Activated T-helper 9 cell treated with anti-CD3 and anti-CD28 coated beads, Interleukin-2, amount 50 U/mL, for 16 hours (primary cell): ENCODE measurements at regions not wholly inside any gene's neighbourhood (a gene's known extent, or its start where the extent isn't known, plus 50 kb on each side); places are given as distances from the start of the nearest gene placed in this dataset.
"Not testable (repeated sequence)": the region's sequence is repeated elsewhere in the genome, so short reads cannot be mapped to it uniquely, and the experiment has no call there.

ENCODE experiments used
- DNase-seq: peaks from one replicate; pipeline ENCODE4 v3.0.0-alpha.2; 2020; ENCODE audit warnings: low read depth

DNA sequence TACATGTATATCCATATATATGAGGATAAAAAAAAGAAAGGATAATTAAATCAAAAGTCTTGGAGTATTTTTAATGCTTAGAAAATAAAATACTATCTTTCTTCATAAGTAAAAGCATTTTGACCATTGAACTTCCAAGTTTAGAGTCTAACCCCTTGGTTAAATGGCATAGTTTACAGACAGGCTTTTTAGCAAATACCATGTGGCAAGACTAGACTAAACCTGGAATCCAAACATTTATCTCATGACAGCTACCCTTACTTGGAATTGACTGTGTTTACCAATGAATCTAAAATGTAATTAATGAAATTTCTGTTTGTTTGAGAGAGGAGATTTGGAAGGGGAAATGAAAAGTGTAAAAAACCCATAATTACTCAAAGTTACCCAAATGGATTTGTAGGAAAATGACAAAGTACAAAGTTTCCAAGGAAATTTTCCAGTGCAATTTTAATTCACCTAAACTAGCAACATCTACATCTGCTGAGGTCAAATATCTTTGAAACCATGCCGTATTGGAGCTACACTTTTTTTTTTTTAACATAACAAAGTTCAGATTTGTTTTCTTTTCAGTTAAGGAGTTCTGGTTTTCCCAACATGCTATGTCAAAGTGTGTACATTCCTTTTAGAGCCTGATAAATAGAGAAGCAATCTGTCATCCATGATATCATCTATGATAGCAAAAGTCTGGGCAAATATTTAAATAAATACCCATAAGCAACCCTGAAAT is 272.1 kb upstream of the DAB2 start:
- DNase-seq, result no peak

DNA sequence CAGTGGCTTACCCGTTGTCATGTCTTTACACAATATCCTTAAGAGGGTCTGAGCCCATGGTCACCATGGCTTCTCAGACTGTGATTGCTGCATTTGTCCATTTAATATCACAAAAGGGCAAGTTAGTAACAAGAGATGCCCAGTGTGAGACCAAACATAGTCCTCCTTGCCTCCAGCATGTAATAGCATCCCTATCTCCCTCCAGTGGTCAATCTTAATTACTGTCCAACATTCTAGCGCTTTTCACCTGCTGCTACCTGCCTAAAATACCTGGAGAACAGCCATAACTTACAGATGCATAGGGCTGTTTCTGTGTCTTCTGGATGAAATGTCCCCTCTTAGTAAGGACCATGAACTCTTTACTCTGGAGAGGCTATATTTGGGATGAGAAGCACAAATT is 267.2 kb upstream of the DAB2 start:
- DNase-seq, result no peak

DNA sequence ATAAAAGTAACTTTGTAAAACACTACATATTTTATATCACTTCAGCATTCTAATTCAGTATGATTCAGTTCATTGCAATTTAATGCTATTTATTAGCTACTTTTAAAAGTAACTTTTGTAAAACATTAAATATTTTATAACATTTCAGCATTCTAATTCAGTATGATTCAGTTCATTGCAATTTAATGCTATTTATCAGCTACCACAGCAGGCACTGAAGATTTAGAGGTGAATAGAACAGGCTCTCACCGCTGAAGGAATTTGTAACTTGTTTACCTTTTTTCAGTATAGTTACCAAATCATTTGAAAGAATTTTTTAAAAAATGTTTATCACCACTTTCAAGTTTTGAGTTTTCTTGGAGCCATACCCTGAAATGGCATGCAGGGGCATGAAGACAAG is 266.4 kb upstream of the DAB2 start:
- DNase-seq, result no peak

DNA sequence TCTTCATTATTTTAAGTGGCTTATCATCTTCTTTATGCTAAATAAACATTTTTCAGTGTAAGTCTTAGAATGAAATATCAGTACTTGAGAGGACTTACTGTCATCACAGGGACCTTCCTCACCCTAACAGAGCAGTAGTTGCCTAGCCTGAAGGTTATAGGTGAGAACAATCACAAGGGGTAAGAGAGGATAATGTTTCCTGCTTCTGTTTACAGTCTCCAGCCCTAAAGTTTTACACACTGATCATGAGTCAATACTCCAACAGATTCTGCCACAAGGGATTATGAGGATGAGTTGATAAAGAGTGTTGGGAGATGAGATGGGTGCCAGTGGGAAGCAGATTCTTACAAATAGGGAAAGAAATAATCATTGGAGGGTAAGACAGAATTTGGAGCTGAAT is 265.1 kb upstream of the DAB2 start:
- DNase-seq, result no peak

DNA sequence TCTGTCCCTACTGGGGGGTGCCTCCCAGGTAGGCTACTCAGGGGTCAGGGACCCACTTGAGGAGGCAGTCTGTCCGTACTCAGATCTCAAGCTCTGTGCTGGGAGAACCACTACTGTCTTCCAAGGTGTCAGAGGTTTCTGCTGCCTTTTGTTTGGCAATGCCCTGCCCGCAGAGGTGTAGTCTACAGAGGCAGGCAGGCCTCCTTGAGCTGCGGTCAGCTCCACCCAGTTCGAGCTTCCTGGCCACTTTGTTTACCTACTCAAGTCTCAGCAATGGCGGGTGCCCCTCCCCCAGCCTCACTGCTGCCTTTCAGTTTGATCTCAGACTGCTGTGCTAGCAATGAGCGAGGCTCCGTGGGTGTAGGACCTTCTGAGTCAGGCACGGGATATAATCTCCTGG is 263.1 kb upstream of the DAB2 start:
- DNase-seq, result not testable (repeated sequence)

DNA sequence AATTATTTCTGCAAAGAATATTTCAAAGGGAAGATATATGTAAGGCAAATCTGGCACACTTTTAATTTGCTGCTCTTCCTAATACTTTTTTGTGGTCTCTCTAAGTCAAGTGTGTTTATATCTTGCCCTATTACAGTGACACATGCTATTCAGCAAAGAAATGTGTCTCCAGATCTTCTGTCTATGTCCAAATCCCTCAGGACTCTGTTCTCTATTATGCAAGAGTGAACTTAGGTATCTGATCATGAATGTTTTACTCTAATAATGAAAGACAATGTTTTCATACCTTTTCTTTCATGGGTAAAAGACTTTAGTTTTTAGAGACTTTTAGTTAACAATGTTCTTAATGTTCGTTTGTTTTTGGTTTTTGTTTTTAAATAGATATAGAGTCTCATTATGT is 255.4 kb upstream of the DAB2 start:
- DNase-seq, result no peak

DNA sequence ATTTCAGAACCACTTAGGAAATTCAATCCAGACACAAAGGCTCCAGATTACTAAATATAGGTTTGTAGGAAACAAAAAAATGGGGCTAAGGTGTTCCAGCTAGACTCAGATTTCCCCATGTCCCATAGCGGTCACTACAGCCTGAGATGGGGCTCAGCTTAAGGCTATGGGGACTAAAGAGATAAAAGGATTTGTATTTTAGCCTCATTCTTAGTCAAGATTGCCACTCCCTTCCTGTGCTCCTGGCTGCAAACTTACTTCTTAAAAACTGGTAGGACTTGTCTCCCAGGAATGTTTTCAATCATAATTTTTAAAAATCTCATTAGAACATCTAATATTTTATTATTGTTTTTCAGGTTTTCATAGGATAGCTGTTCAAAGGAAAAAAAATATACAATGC is 253.8 kb upstream of the DAB2 start:
- no peak for DNase-seq

DNA sequence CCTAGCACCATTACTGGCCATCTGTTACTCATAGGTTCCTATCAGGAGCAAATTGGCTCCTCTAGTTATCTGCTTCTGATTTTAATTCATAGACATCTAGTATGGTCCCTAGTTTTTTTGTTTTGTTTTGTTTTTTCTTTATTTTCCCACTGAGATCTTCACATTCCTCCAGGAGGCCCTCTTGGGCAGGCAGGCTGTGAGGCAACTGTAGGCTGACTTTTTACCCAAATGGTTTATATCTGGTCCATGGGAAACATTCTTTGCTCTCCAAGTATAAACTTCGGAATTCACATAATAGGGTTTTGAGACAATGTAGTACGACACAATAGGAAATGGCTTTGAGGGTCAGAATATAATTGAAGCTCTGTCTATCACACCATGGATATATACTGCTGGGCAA is 250.9 kb upstream of the DAB2 start:
- no peak for DNase-seq

DNA sequence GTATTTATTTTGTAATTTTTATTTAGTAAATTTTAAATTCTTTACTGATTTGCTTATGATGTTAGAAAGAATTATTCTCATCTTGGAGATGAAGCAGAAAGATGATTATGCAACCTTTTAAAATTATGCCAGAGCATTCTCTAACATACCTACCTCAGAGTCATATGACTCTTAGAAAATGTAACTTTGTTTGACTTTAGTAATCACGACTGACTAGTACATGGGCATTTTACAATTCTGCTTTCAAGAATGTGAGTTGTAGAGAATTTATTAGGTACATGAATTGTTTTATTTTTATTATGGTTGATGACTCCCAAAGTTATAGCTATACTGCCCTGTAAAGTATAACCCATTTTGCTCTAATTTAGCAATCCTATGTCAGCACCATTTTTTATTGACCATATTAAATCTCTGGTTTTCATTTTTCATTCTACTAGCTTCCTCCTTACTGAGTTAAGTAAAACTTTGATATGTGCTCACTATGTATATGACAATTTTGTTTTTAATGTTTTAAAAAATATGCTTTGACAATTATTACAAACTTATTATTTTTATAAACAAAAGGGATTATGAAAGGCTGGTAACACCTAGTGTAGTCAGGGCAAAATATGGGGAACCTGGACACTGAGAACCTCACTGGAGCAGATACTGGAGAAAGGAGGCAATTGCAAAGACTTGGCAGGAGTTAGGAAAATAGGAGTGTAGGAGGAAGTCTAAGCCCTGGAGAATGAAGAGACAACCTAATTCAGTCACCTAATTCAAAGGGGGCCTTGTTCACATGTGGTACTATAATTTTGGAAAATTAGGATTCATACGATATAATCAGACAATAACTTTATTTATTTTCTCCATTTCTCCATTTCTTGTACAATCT is 249.7 kb upstream of the DAB2 start:
- DNase-seq, result no peak

DNA sequence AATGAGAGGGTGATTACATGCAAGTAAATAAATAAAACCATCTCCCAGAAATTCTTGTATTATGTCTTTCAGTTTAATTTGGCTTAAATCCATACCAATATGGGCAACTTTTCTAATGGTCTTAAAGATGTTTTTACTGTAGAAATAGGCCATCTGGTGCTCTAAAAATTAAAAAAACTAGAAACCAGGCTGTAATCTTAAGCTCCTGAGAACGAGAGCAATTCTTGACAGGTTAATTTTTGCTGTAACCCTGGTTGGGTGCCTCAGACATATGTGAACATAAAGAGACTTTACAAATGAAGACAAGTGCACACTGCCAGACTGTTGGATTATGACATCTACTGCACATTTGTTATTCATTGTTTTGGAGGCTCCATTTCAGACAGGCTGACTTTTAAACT is 246.8 kb upstream of the DAB2 start:
- DNase-seq, result no peak

DNA sequence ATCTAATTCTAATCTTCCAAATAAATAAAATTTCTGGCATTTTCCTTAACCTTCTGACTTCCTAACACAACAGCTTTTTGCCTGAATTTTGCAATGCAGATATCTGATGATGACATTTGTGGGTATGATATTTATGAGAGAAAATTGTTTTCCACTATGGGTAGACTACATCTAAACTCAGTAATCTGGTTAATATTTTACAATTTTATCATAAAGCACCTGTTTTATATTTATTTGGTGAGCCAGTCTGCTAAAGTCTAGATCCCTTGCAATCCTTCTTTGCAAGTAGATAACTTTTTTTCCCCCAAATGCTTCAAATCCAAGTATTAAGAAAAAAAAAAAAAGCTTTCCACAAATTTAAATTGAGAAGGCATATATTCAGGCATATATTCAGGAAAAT is 246.2 kb upstream of the DAB2 start:
- DNase-seq, result no peak

DNA sequence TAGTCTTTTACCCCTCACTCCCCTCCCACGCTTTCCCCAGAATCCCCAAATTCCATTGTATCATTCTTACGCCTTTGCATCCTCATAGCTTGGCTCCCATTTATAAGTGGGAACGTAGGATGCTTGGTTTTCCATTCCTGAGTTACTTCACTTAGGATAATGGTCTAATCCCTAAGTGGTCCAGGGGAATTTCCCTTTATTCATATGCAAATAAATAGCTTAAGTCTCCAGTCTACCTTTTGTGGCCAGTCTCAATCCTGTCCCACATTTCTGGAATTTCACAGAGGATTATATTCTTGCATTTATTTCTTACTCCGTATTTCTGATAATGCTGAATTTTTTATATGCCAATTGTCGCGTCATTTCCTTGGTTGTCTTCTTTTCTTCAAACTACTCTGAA is 245.6 kb upstream of the DAB2 start:
- no peak for DNase-seq

DNA sequence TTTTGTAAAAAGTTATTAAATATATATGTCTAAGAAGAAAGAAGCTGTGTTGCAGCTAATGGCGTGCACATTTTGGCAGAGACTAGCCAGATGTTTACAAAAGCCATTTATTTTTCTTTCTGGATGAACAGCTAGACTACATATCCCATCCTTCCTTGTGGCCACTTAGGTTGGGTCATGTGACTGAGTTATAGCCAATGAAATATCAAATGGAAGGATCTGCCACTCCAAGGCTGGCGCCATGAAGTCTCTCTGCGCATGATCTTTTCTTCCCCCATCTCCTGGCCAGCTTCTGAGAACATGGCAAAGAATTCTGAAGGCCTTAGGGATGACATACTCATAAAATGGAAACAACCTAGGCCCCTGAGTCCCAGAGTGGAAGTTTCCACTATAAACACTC is 244.2 kb upstream of the DAB2 start:
- DNase-seq, result no peak

DNA sequence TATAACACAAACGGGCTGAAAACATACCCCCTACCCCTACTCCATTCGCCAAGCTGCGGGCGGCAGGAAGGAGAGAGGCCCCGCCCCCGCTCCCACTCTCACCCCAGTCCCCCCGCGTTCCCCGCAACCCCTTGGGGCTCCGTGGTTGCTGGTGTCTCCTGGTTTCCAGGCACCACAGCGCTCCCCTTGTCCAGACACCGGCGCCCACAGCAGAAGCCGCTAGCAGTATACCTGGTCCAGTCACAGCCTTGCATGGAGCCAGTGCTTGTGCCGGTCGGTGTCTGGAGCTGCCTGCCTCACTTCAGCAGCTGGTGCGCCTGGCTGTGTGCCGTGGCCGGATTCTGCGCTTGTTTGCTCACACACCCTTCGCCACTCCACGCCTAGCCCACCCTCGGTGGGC is 240.5 kb upstream of the DAB2 start:
- no peak for DNase-seq

DNA sequence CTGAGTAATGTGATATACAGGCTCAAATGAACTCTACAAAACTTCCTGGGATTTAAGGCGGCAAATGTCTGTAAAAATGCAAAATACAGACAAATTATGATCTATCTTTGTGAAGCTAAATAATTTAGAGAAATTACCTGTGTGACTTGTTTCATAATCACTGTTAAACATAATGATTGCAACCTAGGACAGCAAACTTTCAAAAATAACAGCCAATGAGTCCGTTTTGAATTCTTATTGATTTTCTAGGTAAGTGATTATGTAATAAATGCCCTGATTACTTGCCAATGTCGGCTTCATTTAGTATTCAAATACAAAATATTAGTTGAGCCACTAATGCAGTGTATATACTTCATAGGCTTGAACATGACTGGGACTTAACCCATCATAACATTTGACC is 238.2 kb upstream of the DAB2 start:
- no peak for DNase-seq

DNA sequence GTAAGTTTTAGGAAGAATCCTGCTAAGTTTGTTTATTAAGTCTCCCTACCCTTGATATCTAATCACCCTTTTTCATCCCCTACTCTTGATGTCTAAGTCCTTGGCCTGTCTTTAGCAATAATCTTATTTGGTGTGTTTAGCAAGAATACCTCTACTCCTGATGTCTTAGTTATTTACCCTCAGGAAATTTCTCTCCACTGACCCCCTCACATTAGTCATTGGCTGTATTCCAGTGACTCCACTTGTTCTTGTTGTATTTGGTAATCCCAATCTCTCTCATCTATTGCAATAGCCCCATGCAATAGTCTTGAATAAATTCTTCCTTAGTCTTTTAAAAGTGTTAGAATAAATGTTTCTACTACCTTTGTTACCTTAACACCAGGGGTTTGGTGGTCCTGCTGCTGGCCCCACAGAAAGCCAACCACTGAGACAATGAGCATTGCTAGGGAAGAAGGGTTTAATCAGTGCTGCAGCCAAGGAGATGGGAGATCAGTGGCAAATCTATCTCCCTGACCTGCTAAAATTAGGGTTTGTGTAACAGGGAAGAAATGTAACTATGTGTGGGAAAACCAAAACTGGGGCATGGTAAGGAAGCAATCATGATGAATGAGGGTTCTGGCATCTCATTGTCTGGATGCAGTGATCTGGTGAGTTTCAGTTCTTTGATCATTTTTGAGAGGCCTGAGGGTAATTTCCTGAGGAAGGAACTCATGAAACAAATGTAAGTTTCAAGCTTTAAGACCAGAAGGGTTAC is 236.4 kb upstream of the DAB2 start:
- DNase-seq, result no peak

DNA sequence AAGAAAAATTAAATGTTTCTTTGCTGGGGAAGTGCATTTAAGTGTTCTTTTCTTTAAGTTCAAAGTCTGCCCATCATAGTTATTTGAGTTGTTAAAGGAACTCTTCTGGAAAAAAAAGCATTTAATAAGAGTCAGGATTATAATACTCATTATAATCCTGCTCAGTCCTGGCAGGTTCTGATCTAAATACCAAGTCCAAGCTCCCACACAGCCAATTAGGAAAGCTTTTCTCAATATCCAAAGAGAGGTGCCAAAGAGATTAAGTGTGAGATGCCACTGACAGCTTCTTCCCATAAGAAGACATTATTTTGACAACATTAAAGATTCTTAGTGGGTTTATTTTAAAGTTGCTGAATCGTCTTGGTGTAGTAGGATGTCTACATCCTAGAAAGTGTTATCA is 235.2 kb upstream of the DAB2 start:
- DNase-seq, result no peak

DNA sequence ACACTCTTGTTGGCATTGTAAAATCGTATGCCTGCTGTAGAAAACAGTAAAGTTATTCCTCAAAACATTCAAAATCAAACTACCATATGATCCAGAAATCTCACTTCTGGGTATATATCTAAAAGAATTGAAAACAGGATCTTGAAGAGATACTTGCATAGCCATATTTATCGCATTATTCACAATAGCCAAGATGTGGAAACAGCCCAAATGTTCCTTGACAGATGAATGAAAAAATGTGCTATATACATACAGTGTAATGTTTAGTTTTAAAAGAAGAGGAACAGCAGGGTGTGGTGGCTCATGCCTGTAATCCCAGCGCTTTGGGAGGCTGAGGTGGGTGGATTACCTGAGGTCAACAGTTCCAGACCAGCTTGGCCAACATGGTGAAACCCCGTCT is 234.1 kb upstream of the DAB2 start:
- no peak for DNase-seq

DNA sequence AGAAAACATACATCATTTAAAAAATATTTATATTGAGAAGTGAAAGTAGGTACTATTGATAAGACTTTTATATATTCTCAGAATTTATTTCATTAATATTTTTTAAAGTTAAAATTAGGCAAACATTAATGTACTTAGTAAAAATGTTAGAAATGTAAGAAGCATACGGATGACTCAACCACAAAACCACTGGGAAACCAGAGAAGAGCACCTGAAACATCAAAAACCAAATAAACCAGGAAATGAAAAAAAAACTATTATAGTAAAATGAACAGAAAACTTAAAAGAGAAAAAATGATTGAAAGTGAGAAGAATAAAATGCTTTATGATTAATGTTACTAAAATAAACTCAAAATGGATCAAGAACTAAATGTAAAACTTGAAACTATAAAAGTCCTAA is 233.2 kb upstream of the DAB2 start:
- no peak for DNase-seq

DNA sequence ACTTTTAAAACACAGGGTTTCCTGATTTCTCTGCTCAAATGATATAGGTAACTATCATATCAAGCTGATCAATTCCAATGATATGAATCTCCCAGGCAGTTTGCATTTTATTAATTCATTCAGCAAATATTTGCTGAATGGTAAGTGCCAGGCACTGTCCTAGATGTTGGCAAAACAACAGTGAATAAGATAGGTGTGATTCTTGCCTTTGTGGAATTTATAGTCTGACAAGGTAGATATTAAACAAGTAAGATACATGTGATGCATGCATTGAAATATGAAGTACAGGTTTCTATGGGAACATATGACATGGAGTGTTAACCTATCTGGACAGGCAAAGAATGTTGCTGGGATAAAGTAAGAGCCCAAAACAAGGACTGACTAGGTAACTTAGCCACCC is 231.8 kb upstream of the DAB2 start:
- no peak for DNase-seq

DNA sequence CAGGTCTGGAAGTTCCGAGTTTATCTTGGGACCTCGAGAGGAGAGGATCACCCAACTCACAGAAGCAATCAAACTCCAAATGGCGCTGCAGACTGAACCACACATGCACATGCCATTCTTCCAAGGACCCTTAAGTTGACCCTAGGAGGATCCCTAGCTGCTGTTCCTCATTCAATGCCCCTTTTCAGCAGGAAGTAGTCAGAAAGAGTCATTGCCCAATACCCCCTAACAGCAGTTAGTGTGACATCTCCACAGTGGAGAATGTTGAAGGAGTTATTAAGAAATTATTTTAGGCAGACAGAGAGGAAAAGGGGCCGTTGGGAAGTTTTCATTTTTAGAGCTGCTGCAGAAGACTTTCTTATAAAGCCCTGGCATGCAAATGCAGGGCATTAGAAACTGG is 229.9 kb upstream of the DAB2 start:
- DNase-seq, result no peak

DNA sequence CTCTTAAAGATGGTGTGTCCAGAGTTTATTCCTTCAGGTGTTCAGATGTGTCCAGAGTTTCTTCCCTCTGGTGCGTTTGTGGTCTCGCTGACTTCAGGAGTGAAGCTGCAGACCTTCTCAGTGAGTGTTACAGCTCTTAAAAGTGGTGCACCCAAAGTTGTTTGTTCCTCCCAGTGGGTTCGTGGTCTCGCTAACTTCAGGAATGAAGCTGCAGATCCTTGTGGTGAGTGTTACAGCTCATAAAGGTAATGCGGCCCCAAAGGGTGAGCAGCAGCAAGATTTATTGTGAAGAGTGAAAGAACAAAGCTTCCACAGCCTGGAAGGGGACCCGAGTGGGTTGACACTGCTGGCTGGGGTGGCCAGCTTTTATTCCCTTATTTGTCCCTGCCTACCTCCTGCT is 227.7 kb upstream of the DAB2 start:
- not testable (repeated sequence) for DNase-seq

DNA sequence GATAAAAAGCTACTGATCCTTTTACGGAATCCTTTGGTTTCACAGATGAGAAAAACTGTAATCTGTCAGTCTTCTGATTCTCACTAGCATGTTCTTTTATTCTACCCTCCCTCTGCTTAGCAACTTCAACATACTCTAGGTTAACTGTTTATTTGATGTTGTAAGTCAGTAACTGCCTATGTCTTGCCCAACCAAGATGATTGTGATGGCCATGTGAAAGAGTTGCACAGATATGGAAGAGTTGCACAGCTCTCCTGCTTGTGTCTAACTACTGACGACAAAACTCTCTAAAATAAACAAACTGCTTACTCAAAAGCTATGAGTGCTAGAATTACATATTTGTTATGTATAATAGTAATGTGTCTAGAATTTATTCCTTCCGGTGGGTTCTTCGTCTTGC is 227.3 kb upstream of the DAB2 start:
- DNase-seq, result no peak
